ENCODE measurements at regions not wholly inside any gene's neighbourhood (a gene's known extent, or its start where the extent isn't known, plus 50 kb on each side); places are given as distances from the start of the nearest gene placed in this dataset.

DNA sequence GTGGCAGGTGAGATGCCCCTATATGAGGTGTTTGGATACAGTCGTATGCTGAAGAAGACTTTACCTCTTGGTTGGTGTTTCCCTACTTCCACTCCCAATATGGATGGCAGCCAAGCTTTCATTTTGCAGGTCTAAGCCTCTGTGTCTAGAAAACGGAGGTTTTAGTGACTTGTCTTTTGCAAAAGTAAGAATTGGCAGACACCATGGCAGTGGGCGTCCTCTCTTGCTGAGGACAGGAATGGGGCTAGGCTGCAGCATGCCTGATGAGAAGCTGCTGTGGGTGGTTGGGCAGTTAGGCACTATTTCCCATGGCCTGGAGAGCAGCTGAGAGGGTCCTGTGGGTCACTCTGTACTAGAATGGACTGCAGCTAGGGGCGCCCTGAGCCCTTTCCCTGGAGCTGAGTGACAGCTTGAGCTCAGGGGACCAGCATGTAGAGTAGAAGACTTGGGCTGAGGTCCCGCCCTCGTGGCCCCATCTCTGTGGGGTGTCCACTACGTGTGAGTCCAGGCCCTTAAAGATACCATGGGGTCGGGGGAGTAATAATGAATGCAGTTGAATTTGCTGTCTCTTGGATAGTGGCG is 127.4 kb downstream of the CDH26 start:
- TF ChIP-seq, protein P1, sequence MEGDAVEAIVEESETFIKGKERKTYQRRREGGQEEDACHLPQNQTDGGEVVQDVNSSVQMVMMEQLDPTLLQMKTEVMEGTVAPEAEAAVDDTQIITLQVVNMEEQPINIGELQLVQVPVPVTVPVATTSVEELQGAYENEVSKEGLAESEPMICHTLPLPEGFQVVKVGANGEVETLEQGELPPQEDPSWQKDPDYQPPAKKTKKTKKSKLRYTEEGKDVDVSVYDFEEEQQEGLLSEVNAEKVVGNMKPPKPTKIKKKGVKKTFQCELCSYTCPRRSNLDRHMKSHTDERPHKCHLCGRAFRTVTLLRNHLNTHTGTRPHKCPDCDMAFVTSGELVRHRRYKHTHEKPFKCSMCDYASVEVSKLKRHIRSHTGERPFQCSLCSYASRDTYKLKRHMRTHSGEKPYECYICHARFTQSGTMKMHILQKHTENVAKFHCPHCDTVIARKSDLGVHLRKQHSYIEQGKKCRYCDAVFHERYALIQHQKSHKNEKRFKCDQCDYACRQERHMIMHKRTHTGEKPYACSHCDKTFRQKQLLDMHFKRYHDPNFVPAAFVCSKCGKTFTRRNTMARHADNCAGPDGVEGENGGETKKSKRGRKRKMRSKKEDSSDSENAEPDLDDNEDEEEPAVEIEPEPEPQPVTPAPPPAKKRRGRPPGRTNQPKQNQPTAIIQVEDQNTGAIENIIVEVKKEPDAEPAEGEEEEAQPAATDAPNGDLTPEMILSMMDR (IDR thresholded peaks at IDR 0.05): peak; percentile 30
- TF ChIP-seq EZH2phosphoT487 (IDR thresholded peaks at IDR 0.05) (no peak), EZH2 (IDR thresholded peaks at IDR 0.05) (no peak)
